ENCODE measurements at regions not wholly inside any gene's neighbourhood (a gene's known extent, or its start where the extent isn't known, plus 50 kb on each side); places are given as distances from the start of the nearest gene placed in this dataset.

DNA sequence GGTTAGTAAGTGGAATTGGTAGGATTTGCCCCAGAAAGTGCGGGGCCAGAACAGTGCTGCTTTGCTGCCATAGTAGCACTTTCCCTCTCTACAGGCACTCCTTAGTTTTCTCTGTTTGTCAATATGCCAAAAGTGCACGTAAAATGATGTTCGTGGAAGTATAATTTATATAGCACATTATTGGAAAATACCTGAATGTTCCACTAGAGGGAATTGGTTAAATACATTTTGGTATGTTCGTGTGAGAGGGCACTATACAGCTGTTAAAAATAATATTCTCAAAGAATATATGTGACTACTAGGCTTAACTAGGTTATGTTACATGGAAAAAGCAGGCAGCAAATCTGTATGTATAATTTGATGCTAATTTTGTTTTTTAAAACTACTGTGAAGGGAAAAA lies 184.0 kb upstream of the GDNF start:
- H3K36me3 ChIP-seq: no peaks in the 10 kb centered on the region
- no peak for DNase-seq (ENCODE audit: low spot score in 2 of 2)
- intact Hi-C loops (cut with DNase I; ENCODE audit: low total_unique reads): no loop called here
- no peak overlapping the region for H3K27ac ChIP-seq
- H3K4me3 ChIP-seq: no peak overlapping the region
- TF ChIP-seq POLR2A (IDR thresholded peaks at IDR 0.05) (no peak), POLR2AphosphoS5 (IDR thresholded peaks at IDR 0.05) (no peak), CTCF (IDR thresholded peaks at IDR 0.05) (no peak)
- H3K27me3 ChIP-seq: no peaks in the 10 kb centered on the region
- no peaks in the 10 kb centered on the region for H3K4me1 ChIP-seq
- no peaks in the 10 kb centered on the region for H3K9me3 ChIP-seq

- no peak for DNase-seq (ENCODE audit: low spot score in 2 of 2)
- Histone ChIP-seq H3K27ac (no peak overlapping the region), H3K9me3 (no peaks in the 10 kb centered on the region), H3K27me3 (no peaks in the 10 kb centered on the region), H3K4me3 (no peak overlapping the region), H3K36me3 (no peaks in the 10 kb centered on the region), H3K4me1 (no peaks in the 10 kb centered on the region)
- intact Hi-C loops (cut with DNase I; ENCODE audit: low total_unique reads): no loop called here
- TF ChIP-seq CTCF (IDR thresholded peaks at IDR 0.05) (no peak), POLR2AphosphoS5 (IDR thresholded peaks at IDR 0.05) (no peak), POLR2A (IDR thresholded peaks at IDR 0.05) (no peak)
Observed at GRCh38 chr5:38023371-38023770, 183.5 kb upstream of the GDNF start.

- intact Hi-C loops (cut with DNase I; ENCODE audit: low total_unique reads): no loop called here
Observed at GRCh38 chr5:38022631-38023030, 182.8 kb upstream of the GDNF start.

GRCh38 chr5:38018016-38018415 lies 178.2 kb upstream of the GDNF start:
- Histone ChIP-seq H3K36me3 (no peaks in the 10 kb centered on the region), H3K4me1 (no peaks in the 10 kb centered on the region), H3K27me3 (no peaks in the 10 kb centered on the region), H3K9me3 (no peaks in the 10 kb centered on the region), H3K27ac (no peak overlapping the region), H3K4me3 (no peak overlapping the region)
- intact Hi-C loops (cut with DNase I; ENCODE audit: low total_unique reads): no loop called here
- no peak for TF ChIP-seq POLR2AphosphoS5 (IDR thresholded peaks at IDR 0.05)
- TF ChIP-seq POLR2A (IDR thresholded peaks at IDR 0.05): no peak
- no peak for TF ChIP-seq CTCF (IDR thresholded peaks at IDR 0.05)
- no peak for DNase-seq (ENCODE audit: low spot score in 2 of 2)

More at GRCh38 chr5:38022631-38023030, 182.8 kb upstream of the GDNF start:
- no peak for DNase-seq (ENCODE audit: low spot score in 2 of 2)
- H3K4me3 ChIP-seq: no peak overlapping the region
- H3K9me3 ChIP-seq: no peaks in the 10 kb centered on the region
- H3K27me3 ChIP-seq: no peaks in the 10 kb centered on the region
- H3K36me3 ChIP-seq: no peaks in the 10 kb centered on the region
- H3K4me1 ChIP-seq: no peaks in the 10 kb centered on the region
- no peak overlapping the region for H3K27ac ChIP-seq
- no peak for TF ChIP-seq CTCF (IDR thresholded peaks at IDR 0.05)
- no peak for TF ChIP-seq POLR2A (IDR thresholded peaks at IDR 0.05)
- TF ChIP-seq POLR2AphosphoS5 (IDR thresholded peaks at IDR 0.05): no peak

- H3K27me3 ChIP-seq: no peaks in the 10 kb centered on the region
- intact Hi-C loops (cut with DNase I; ENCODE audit: low total_unique reads): no loop called here
- H3K9me3 ChIP-seq: no peaks in the 10 kb centered on the region
- H3K36me3 ChIP-seq: no peaks in the 10 kb centered on the region
- no peak overlapping the region for H3K4me3 ChIP-seq
- no peaks in the 10 kb centered on the region for H3K4me1 ChIP-seq
- no peak for DNase-seq (ENCODE audit: low spot score in 2 of 2)
- no peak for TF ChIP-seq POLR2A (IDR thresholded peaks at IDR 0.05)
- TF ChIP-seq CTCF (IDR thresholded peaks at IDR 0.05): no peak
- no peak for TF ChIP-seq POLR2AphosphoS5 (IDR thresholded peaks at IDR 0.05)
- H3K27ac ChIP-seq: no peak overlapping the region
Observed at GRCh38 chr5:38013107-38013506, 173.3 kb upstream of the GDNF start.

All from breast epithelium (tissue), 4 donors.